KMS-11 (cell line): ENCODE measurements at regions not wholly inside any gene's neighbourhood (a gene's known extent, or its start where the extent isn't known, plus 50 kb on each side); places are given as distances from the start of the nearest gene placed in this dataset.

Source experiments
- H2AFZ ChIP-seq: fragments of 200-600 bp; sonication (generic); 2 replicates; pipeline ENCODE4 v1.6.1; 2016; ENCODE audit warnings: antibody characterized with exemption, mixed run types, low read depth
- H3K27ac ChIP-seq: fragments of 200-600 bp; sonication (generic); 2 replicates; pipeline ENCODE4 v1.6.1; 2016; ENCODE audit warnings: mild to moderate bottlenecking, mixed run types
- H3K27me3 ChIP-seq: fragments of 200-600 bp; sonication (generic); 2 replicates; pipeline ENCODE4 v1.6.1; 2017; ENCODE audit warnings: mild to moderate bottlenecking, low read depth, mixed run types, moderate library complexity; ENCODE audit not compliant: insufficient read depth
- H3K36me3 ChIP-seq: fragments of 200-600 bp; sonication (generic); 2 replicates; pipeline ENCODE4 v1.6.1; 2017; ENCODE audit warnings: mild to moderate bottlenecking, mixed run types; ENCODE audit not compliant: insufficient read depth
- H3K4me1 ChIP-seq: fragments of 200-600 bp; sonication (generic); 2 replicates; pipeline ENCODE4 v1.6.1; 2016; ENCODE audit warnings: mild to moderate bottlenecking, low read depth, mixed run types; ENCODE audit not compliant: poor library complexity, severe bottlenecking
- H3K4me2 ChIP-seq: fragments of 200-600 bp; sonication (generic); 2 replicates; pipeline ENCODE4 v1.7.0; 2016; ENCODE audit warnings: mild to moderate bottlenecking, mixed run types
- H3K4me3 ChIP-seq: fragments of 200-600 bp; sonication (generic); IDR thresholded peaks from 2 replicates; pipeline ENCODE4 v1.6.1; 2017; ENCODE audit warnings: low read depth, low read length, mixed read lengths; ENCODE audit not compliant: insufficient read depth
- H3K79me2 ChIP-seq: fragments of 200-600 bp; sonication (generic); 2 replicates; pipeline ENCODE4 v1.6.1; 2016; ENCODE audit warnings: low read depth, mixed run types; ENCODE audit not compliant: insufficient read depth
- H3K9ac ChIP-seq: fragments of 200-600 bp; sonication (generic); 2 replicates; pipeline ENCODE4 v1.6.1; 2016; ENCODE audit warnings: mild to moderate bottlenecking, mixed run types
- H4K20me1 ChIP-seq: fragments of 200-600 bp; sonication (generic); 2 replicates; pipeline ENCODE4 v1.6.1; 2016; ENCODE audit warnings: mild to moderate bottlenecking, mixed run types; ENCODE audit not compliant: insufficient read depth
- TF ChIP-seq, protein P1 (sequence below): fragments of 200-600 bp; sonication (generic); conservative IDR thresholded peaks from 2 replicates; pipeline ENCODE4 v1.6.1; 2017; ENCODE audit warnings: low read depth, mild to moderate bottlenecking, antibody characterized with exemption, low read length, moderate library complexity, mixed read lengths

DNA sequence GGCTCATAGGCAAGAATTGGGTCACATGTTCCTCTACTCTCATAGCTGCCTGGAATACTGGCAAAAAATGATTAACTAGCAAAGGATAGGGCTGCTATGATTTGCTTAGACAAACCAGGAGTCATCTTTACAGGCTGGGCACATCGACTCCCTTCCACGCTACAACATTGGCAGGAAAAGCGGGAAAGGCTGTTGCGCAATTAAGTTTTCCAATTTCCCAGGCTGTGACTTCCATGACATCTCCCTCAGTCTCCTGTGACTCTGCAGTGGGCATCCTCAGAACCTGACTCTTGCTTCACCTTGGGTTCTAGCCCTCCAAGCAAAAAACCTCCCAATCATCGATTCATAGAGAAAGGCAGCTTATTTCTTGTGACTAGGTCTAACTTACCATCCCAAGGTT lies 184.5 kb upstream of the E2F7 start:
- Histone ChIP-seq H3K27ac (no peak overlapping the region), H3K27me3 (no peaks in the 10 kb centered on the region), H2AFZ (no peak overlapping the region), H3K9ac (no peak overlapping the region), H3K36me3 (no peaks in the 10 kb centered on the region), H3K4me1 (no peaks in the 10 kb centered on the region), H4K20me1 (no peaks in the 10 kb centered on the region), H3K4me2 (no peak overlapping the region), H3K79me2 (no peaks in the 10 kb centered on the region), H3K4me3 (no peak overlapping the region)
- TF ChIP-seq, protein P1, sequence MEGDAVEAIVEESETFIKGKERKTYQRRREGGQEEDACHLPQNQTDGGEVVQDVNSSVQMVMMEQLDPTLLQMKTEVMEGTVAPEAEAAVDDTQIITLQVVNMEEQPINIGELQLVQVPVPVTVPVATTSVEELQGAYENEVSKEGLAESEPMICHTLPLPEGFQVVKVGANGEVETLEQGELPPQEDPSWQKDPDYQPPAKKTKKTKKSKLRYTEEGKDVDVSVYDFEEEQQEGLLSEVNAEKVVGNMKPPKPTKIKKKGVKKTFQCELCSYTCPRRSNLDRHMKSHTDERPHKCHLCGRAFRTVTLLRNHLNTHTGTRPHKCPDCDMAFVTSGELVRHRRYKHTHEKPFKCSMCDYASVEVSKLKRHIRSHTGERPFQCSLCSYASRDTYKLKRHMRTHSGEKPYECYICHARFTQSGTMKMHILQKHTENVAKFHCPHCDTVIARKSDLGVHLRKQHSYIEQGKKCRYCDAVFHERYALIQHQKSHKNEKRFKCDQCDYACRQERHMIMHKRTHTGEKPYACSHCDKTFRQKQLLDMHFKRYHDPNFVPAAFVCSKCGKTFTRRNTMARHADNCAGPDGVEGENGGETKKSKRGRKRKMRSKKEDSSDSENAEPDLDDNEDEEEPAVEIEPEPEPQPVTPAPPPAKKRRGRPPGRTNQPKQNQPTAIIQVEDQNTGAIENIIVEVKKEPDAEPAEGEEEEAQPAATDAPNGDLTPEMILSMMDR, result no peak

DNA sequence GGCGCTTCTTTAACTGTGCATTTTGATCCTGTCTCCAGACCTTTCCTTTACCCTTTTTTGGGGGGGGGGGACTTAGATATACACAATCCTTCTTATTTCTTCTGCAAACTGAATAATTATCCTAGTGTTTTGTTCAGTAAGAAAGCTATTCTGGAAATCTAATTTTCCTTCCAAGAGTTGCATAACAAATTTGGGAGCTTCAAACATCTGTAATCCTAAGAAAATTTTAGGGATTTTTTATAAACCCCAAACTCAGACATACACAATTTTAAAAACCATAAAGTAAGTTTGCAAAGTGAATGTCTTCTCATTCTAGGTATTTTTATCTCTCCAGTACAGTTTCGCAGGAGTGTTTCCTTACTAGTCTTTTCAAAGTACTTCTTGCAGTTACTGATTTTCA lies 182.7 kb upstream of the E2F7 start:
- no peaks in the 10 kb centered on the region for H3K36me3 ChIP-seq
- no peaks in the 10 kb centered on the region for H3K27me3 ChIP-seq
- H3K4me2 ChIP-seq, result no peak overlapping the region
- no peak overlapping the region for H2AFZ ChIP-seq
- H3K9ac ChIP-seq, result no peak overlapping the region
- H3K79me2 ChIP-seq, result no peaks in the 10 kb centered on the region
- H4K20me1 ChIP-seq, result no peaks in the 10 kb centered on the region
- TF ChIP-seq, protein P1, result no peak
- H3K27ac ChIP-seq, result no peak overlapping the region
- no peaks in the 10 kb centered on the region for H3K4me1 ChIP-seq
- no peak overlapping the region for H3K4me3 ChIP-seq

DNA sequence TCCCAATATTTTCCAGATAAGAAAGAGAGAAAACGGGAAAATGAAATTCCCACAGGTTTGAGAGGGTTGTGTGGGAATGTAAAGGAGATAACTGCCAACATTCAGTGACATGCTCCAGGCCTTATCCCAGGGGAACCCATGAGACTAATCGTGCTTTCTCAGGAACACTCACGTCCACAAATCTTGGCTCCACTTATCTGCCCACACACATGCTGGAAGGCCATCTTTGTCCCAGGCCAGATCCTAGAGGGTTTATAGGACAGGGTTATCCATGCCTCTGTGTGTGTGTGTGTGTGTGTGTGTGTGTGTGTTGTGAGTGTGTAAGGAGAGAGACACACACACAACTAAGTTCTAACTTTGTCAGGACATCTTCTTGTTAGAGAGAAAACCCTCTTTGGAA lies 182.2 kb upstream of the E2F7 start:
- H4K20me1 ChIP-seq, result no peaks in the 10 kb centered on the region
- no peak overlapping the region for H3K9ac ChIP-seq
- TF ChIP-seq, protein P1, result no peak
- no peak overlapping the region for H3K4me3 ChIP-seq
- H3K27me3 ChIP-seq, result no peaks in the 10 kb centered on the region
- H3K36me3 ChIP-seq, result no peaks in the 10 kb centered on the region
- H3K79me2 ChIP-seq, result no peaks in the 10 kb centered on the region
- H3K4me2 ChIP-seq, result no peak overlapping the region
- no peaks in the 10 kb centered on the region for H3K4me1 ChIP-seq
- H2AFZ ChIP-seq, result no peak overlapping the region
- H3K27ac ChIP-seq, result no peak overlapping the region

DNA sequence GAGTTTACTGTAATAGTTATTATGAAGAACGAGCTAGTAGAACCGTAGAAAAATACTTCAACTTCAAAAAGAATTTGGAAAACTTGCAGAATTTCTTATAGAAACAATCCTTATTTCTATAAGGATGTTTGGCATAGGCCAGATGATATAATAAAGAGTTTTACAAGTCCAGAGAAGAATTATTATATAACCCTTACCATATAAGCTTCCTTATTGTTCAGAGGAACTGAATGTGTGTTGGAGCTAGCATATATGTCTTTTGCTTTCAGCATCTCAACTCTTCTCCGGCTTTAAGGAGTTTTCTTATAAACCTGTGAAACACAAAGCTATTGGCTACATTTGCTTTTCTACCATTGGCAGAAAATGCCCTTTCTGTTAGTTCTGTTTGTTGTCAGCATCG lies 178.0 kb upstream of the E2F7 start:
- TF ChIP-seq, protein P1, result no peak
- no peak overlapping the region for H2AFZ ChIP-seq
- H3K4me2 ChIP-seq, result no peak overlapping the region
- no peaks in the 10 kb centered on the region for H3K4me1 ChIP-seq
- no peak overlapping the region for H3K4me3 ChIP-seq
- H3K9ac ChIP-seq, result no peak overlapping the region
- no peaks in the 10 kb centered on the region for H3K27me3 ChIP-seq
- H3K79me2 ChIP-seq, result no peaks in the 10 kb centered on the region
- no peak overlapping the region for H3K27ac ChIP-seq
- H4K20me1 ChIP-seq, result no peaks in the 10 kb centered on the region
- H3K36me3 ChIP-seq, result no peaks in the 10 kb centered on the region

DNA sequence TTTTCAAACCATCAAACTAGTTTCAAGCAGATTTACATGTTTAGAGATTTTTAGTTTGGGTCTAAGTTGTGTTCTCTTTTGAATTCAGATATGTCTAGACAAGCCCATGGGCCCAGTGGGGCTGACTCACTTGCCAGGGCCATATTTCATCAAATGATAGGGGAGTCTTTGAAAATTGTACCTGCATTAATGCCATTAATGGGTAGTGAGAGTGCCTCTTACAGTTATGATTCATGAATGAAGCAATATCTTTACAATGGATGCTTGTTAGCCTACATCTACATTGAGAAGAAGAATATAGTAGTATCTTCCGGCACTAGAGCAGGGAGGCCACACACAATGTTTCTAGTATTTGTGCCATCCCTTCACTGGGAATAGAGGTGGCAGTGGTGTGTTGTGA lies 174.2 kb upstream of the E2F7 start:
- Histone ChIP-seq H3K4me3 (no peak overlapping the region), H3K4me2 (no peak overlapping the region), H2AFZ (no peak overlapping the region), H3K36me3 (no peaks in the 10 kb centered on the region), H4K20me1 (no peaks in the 10 kb centered on the region), H3K27me3 (no peaks in the 10 kb centered on the region), H3K27ac (no peak overlapping the region), H3K4me1 (no peaks in the 10 kb centered on the region), H3K79me2 (no peaks in the 10 kb centered on the region), H3K9ac (no peak overlapping the region)
- TF ChIP-seq, protein P1, result no peak
